ENCODE measurements at regions not wholly inside any gene's neighbourhood (a gene's known extent, or its start where the extent isn't known, plus 50 kb on each side); places are given as distances from the start of the nearest gene placed in this dataset.

GRCh38 chr1:219990782-219991510, 55.4 kb downstream of the EPRS1 start:
- CTCF ChIA-PET (ENCODE audit: unreplicated experiment), result no interaction called here
- BruUV-seq (replicated peaks), result TSS peak; percentile 5
- no peak for TF ChIP-seq EZH2phosphoT487 (IDR thresholded peaks at IDR 0.05; ENCODE audit: borderline replicate concordance, low read depth, low read length)
- peak; percentile 86 for TF ChIP-seq CTCF (conservative IDR thresholded peaks at IDR 0.05; ENCODE audit: low read length)
- Histone ChIP-seq H3K4me2 (ENCODE audit: low read length) (no peak overlapping the region), H3K27ac (ENCODE audit: low read depth, low read length, poor library complexity, severe bottlenecking) (no peak overlapping the region), H3K9me2 (ENCODE audit: insufficient read depth, low read length) (no peaks in the 10 kb centered on the region), H2AFZ (ENCODE audit: low read length) (no peak overlapping the region), H3K79me2 (ENCODE audit: insufficient read depth, low read depth, low read length) (no peaks in the 10 kb centered on the region), H3K4me1 (ENCODE audit: insufficient read depth, low read length, poor library complexity, severe bottlenecking) (no peaks in the 10 kb centered on the region), H3K9me3 (ENCODE audit: low read length) (no peaks in the 10 kb centered on the region), H4K20me1 (ENCODE audit: insufficient read depth, low read length) (no peaks in the 10 kb centered on the region), H3K4me3 (ENCODE audit: low read depth, low read length, poor library complexity, severe bottlenecking) (no peak overlapping the region), H3K36me3 (ENCODE audit: insufficient read depth, low read length) (peaks cover 91% of the 10 kb centered on the region)
- intact Hi-C loops (cut with micrococcal nuclease; ENCODE audit: unreplicated experiment), result loop anchor here (5.0 kb wide), 2 partner anchors 96 to 116 kb away; partner anchors contain the start of gene BPNT1
- peak; percentile 51 for DNase-seq (ENCODE audit: low spot score)
- POLR2A ChIA-PET, result interaction anchor here (0.6 to 0.7 kb wide), 3 partner anchors 63 to 178 kb away, joined by 3 to 5 read pairs (median 3); no protein-coding TSS in a partner anchor

DNA sequence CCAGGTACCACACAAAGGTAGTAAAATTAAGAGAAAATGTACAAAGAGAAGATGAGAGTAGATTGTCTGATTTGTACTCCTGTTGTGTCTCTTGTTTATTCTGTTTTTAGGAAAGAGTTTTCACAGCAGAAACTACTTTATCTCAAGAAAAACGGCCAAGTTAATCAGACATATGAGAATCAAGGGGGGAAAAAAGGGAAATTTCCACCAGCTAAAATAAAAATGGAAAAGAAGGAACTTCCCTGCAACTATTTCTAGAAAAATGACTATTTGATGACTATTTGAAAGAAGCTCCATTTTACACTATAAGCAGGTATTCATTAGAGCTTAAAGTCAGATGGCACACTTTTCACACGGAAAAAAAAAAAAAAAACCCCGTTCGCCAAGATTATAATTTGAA, 56.5 kb downstream of the EPRS1 start:
- peaks cover 91% of the 10 kb centered on the region for H3K36me3 ChIP-seq (ENCODE audit: insufficient read depth, low read length)
- no peak overlapping the region for H3K4me3 ChIP-seq (ENCODE audit: low read depth, low read length, poor library complexity, severe bottlenecking)
- H3K4me1 ChIP-seq (ENCODE audit: insufficient read depth, low read length, poor library complexity, severe bottlenecking), result no peaks in the 10 kb centered on the region
- H3K9me3 ChIP-seq (ENCODE audit: low read length), result no peaks in the 10 kb centered on the region
- intact Hi-C loops (cut with micrococcal nuclease; ENCODE audit: unreplicated experiment), result loop anchor here (5.0 kb wide), 2 partner anchors 98 to 118 kb away; partner anchors contain the start of gene BPNT1
- no peaks in the 10 kb centered on the region for H4K20me1 ChIP-seq (ENCODE audit: insufficient read depth, low read length)
- ChIA-PET CTCF (ENCODE audit: unreplicated experiment) (no interaction called here), POLR2A (interaction anchor here (0.6 to 1.6 kb wide), 8 partner anchors 10 to 244 kb away, joined by 3 to 8 read pairs (median 4); no protein-coding TSS in a partner anchor)
- TF ChIP-seq CTCF (conservative IDR thresholded peaks at IDR 0.05; ENCODE audit: low read length), result no peak
- no peak for TF ChIP-seq EZH2phosphoT487 (IDR thresholded peaks at IDR 0.05; ENCODE audit: borderline replicate concordance, low read depth, low read length)
- no peak overlapping the region for H2AFZ ChIP-seq (ENCODE audit: low read length)
- DNase-seq (ENCODE audit: low spot score), result no peak
- BruUV-seq (replicated peaks), result no TSS peak
- no peak overlapping the region for H3K4me2 ChIP-seq (ENCODE audit: low read length)
- no peaks in the 10 kb centered on the region for H3K79me2 ChIP-seq (ENCODE audit: insufficient read depth, low read depth, low read length)
- H3K27ac ChIP-seq (ENCODE audit: low read depth, low read length, poor library complexity, severe bottlenecking), result no peak overlapping the region
- no peaks in the 10 kb centered on the region for H3K9me2 ChIP-seq (ENCODE audit: insufficient read depth, low read length)

GRCh38 chr1:219988818-219989217, 57.5 kb downstream of the EPRS1 start:
- CTCF ChIA-PET (ENCODE audit: unreplicated experiment), result no interaction called here
- POLR2A ChIA-PET, result interaction anchor here (0.6 to 1.6 kb wide), 5 partner anchors 10 to 143 kb away, joined by 4 to 5 read pairs (median 4); no protein-coding TSS in a partner anchor
- Histone ChIP-seq H3K79me2 (ENCODE audit: insufficient read depth, low read depth, low read length) (no peaks in the 10 kb centered on the region), H3K9me2 (ENCODE audit: insufficient read depth, low read length) (no peaks in the 10 kb centered on the region), H3K27ac (ENCODE audit: low read depth, low read length, poor library complexity, severe bottlenecking) (no peak overlapping the region), H3K9me3 (ENCODE audit: low read length) (no peaks in the 10 kb centered on the region), H4K20me1 (ENCODE audit: insufficient read depth, low read length) (no peaks in the 10 kb centered on the region), H3K4me2 (ENCODE audit: low read length) (no peak overlapping the region), H2AFZ (ENCODE audit: low read length) (no peak overlapping the region), H3K4me1 (ENCODE audit: insufficient read depth, low read length, poor library complexity, severe bottlenecking) (no peaks in the 10 kb centered on the region), H3K4me3 (ENCODE audit: low read depth, low read length, poor library complexity, severe bottlenecking) (no peak overlapping the region), H3K36me3 (ENCODE audit: insufficient read depth, low read length) (peaks cover 93% of the 10 kb centered on the region)
- intact Hi-C loops (cut with micrococcal nuclease; ENCODE audit: unreplicated experiment), result no loop called here
- TF ChIP-seq EZH2phosphoT487 (IDR thresholded peaks at IDR 0.05; ENCODE audit: borderline replicate concordance, low read depth, low read length) (no peak), CTCF (conservative IDR thresholded peaks at IDR 0.05; ENCODE audit: low read length) (no peak)
- DNase-seq (ENCODE audit: low spot score), result no peak
- no TSS peak for BruUV-seq (replicated peaks)

Data from OCI-LY7 (cell line).